Stimulated activated CD4-positive, alpha-beta T cell treated with anti-CD3 and anti-CD28 coated beads, Interleukin-15, amount 100 ng/mL, for 1 hour (primary cell): ENCODE measurements at regions not wholly inside any gene's neighbourhood (a gene's known extent, or its start where the extent isn't known, plus 50 kb on each side); places are given as distances from the start of the nearest gene placed in this dataset.

Source experiments
- DNase-seq, 2 donors: peaks; one replicate each; pipeline ENCODE4 v3.0.0-alpha.2; 2020; ENCODE audit warnings: low read depth in 1 of 2, low spot score in 1 of 2

DNA sequence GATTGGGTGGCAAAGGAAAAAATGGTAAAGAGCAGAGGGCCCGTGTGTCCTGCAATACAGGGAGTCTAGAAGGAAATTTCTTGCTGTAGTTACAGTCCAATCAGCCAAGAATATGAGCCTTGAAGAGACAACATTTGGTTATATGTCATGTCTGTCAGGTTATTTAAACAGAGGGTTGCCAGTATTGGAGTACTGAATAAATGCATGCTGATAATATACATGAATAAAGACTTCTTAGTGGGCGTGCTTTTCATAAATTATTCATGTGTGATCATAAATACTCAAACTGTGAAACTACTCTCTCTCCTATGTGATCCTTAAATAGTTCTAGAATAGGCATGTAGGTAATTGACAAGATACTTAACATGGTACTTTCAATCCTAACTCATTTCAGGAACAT is 249.0 kb downstream of the CRPPA start:
- DNase-seq: no peak

DNA sequence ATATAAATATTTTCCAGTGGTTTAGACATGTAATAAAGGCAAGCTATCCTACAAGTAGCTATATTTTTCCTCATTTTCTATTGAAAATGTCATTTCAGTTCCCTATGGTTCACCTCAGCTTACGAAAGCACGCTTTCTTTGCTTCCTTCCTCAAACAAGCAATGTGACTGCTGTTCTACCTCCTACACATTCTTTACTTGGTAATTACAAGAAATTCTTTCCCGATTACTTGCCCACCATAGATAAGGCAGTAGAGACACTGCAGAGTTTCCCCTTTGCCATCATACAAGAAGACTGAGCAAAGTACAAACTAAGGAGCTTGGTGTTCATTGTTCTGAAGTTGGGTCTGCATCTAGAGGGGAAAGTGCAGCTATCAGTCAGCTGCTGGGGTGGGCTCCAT is 249.4 kb downstream of the CRPPA start:
- no peak for DNase-seq

DNA sequence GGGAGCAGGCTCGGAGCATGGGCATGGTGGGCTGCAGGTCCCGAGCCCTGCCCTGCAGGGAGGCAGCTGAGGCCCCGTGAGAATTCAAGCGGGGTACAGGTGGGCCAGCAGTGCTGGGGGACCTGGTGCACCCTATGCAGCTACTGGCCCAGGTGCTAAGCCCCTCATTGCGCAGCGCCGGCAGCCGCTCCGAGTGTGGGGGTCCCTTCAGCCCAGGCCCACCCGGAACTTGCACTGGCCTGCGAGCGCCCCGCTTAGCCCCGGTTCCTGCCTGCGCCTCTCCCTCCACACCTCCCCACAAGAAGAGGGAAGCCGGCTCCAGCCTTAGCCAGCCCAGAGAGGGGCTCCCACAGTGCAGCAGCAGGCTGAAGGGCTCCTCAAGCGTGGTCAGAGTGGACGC is 250.7 kb downstream of the CRPPA start:
- DNase-seq: no peak

DNA sequence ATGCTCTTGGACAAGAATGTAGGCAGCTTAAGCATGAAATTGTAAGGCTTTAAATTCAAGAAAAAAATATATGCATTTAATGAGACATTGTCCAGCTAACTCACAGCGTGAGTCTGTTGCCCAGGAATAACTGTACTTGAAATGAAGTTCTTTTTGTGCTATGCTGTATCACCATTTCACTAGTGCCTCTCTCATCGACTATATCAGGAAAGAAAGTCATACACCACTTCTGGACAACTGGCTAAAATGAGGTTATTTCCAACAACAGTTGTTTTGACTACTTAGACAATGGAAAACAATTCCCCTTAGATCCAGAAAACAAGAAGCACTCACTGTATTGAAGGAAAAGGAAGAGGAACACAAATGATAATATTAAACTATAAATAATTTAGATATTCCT is 251.8 kb downstream of the CRPPA start:
- no peak for DNase-seq

DNA sequence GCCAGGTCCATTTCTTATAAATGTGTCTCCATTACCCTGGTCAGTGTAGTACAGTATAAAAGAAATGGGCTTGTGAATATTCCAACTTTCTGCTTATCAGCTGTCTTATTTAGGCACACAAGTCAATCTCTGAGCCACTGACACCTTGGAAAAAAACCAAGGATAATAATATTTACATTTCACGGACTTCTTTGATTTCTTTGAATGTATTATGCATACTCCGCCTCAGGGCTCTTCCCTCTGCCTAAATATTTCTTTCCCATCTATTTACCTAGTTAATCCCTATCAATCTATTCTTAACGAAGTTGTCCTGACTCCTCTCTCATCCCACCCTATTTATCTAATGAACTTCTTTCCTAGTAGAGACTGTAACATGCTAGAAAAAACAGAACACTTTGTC is 253.8 kb downstream of the CRPPA start:
- no peak for DNase-seq

DNA sequence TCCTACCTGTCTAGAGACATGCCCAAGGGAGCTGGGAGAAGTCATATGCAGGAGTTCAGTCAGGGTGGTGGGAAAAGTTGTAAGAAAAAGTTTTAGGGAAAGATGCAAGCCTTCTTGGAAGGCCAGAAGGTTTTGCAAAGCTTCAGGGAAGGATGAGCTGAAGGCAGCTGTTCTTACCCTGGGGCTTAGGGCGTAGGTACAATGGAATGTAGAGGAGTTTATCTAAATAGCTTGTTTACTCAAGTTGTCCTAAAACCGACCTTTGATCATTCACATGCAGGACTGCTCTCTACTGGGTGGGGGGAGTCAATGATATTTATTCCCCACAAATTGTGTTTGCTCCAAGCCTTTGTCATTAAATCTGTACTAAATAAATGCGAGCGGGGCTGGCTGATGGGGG is 277.0 kb downstream of the CRPPA start:
- no peak for DNase-seq

DNA sequence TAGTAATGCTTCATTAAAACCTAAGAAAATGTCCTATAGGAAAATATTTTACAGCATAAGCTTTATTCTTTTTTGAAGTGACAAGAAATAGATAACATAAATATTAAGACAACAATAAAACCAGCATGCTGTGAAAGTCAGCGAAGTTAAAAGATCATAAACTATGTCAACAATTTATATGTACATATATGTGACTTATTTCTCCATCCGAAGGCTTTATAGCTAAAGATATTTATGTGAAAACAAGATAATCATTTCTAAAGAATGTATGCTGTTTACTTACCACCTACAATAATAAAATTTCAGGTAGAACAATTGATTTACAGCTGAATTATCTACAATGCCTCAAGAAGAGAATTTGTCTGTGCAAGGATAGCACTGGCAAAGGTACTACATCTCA is 283.4 kb downstream of the CRPPA start:
- no peak for DNase-seq

DNA sequence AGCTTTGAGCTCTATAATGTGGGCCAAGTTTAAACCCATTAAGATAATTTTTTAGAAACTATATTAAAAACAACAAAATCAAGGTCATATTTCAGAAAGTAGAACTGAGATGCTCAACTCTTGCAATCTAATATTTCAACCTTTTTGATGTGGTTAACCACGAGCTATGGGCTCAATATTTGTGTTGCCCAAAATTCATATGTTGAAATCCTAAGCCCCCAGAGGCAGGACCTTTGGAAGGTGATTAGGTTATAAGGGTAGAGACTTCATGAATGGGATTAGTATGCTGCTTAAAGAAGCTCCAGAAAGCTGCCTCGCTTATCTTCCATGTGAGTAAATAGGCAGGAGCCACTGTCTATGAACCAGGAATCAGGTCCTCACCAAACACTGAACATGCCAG is 284.4 kb downstream of the CRPPA start:
- DNase-seq: no peak

DNA sequence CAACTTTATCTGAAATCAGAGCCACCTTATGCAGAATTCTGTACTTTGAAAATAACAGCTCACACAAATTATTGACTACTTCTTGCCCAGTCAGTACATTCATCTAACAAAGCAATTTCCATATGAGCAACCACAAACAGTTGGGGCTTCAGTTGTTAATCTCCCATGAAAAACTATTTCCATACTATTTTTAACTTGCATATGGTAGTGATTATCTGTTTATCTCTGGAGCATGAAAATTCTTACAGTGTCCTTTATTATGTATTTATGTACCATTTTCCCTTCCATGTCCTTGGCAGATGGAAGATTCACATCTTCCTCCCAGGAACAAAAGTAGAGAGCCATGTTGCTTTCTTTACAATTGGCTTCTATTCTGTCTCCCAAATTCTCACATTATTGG is 285.7 kb downstream of the CRPPA start:
- DNase-seq: no peak

DNA sequence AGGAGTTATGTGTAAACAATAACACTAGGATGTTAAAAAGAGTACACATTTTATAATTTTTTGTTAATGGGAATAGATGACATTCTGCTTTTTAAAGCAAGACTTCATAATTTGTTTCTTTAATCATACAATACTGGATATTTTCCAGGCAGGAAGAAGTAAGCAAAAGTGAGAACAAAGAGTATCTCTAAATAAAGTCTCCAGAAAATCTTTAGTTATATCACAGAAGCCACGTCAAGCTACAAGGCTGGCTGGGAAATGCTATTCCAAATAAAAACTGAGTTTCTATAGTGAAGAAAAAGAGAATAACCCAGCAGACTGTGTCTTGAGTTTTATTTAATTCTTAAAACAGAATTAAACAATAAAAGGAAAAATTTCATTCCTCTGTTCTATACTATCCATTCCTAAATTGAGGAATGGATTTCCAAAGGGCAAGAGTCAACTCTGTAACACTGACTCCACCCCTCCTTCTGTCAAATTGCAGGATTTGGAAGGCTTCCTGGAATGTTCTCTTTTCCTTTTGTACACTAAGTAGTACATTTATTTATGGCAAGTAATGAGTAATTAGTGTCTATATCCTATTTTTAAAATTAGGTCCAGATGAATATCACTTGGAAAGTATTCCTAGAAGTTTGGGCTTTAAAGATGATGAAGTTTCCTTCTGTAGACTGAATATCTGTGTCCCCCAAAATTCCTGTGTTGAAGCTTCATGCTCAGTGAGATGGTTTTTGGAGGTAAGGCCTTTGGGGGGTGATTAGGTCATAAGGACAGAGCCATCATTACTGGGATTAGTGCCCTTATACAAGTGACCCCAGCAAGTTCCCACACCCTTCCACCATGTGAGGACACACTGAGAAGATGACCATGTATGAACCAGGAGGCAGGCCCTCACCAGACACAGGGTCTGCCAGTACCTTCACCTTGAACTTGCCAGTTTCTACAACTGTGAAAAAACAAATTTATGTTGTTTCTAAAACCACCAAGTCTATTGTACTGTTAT is 290.9 kb downstream of the CRPPA start:
- no peak for DNase-seq

DNA sequence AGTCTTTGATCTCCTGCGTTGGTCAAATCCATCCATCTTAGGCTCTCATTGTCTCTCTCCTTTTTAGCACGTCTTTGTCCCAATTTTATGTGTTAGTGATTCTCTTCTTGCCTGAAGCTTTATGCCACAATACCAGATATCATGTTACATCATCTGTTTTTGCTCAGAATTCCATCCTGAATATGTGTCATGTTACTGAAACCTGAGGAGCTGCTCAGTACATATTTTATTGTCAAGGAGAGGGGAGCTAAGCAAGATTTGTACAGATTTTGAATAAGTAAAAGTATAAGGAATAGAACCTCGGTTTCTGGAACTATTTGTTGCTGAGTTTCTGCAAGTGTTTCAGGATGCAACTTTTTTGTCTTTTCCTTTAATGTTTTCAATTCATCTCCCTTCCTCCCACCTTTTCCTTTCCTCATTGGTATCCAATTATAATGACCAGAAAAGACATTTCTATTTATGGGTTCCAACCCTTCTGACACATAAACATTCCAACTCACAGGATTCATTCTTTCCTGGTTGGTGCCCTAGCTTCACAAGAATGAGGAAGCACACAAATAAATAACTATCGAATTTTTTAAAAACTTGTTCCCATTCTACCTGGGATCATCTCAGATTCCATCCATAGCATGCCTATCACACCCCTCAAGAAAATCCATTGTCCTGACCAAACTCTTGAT is 291.8 kb downstream of the CRPPA start:
- DNase-seq: no peak

DNA sequence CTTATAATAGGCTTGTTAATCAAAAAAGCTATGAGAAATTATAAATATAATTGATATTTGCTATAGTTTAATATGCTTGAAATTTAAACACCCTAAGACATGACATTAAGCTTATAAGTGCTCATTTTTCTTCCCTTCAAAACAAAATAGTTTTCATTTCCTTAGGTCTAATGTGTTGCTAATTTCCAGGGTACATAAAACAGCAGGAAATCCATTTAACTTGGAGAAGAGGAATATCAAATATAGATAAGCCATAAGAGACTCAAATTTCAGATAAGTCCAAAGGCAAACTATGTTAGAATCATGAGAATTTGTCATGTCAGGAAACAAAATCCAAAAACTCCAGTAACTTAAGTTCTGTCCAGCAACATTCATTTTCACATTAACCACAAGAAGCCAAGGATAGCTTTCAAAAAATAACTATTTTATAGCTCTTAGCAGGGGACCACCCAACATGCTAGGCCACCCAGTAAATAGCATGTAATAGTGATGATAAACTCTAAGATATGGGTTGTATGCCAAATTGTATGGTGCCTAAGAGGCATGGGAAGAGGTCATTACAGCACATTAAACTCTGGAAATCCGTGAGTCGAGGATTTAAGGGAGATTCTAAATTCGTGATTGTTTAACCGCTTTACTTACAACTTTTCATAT is 298.1 kb downstream of the CRPPA start:
- no peak for DNase-seq

DNA sequence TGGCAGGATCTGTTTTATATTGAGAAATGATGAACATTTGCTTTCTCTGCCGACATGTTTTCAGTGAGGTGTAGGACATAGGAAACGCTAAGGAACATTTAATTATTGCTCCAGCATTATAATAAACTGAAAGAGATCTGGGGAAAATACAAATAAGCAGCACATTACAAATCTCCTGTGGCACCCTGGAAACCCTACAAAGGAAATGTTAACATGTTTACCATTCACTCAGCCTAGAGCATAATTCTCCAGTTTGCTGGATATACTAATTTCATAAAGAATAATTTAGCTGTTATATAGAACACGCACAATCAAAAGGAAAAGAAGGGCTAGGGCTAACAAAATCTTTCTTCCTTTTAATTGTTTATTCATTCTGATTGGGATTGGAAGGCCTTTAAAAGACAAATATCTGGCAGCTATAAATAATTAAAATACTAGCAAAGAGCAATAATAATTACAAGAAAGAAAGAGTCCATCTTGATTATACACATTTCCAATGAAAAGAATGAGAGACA is 299.4 kb downstream of the CRPPA start:
- DNase-seq: no peak

DNA sequence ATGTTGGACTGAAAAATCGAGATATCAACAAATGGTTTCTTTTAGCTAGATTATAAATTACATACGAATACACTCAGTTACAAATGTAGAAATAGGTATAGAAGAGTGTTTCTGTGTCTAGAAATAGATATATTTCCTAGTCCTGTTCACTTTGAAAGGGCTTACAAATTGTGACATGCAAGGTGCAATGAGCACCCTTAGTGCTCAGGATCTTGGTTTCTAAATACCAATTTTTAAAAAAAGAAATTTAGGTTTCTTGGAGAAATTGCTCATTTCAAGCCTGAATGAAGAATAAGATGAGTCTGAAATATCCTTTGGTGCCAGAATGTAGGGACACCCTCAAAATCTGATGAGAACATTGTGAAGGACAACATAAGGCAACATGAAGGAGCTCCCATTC is 306.0 kb downstream of the CRPPA start:
- no peak for DNase-seq

DNA sequence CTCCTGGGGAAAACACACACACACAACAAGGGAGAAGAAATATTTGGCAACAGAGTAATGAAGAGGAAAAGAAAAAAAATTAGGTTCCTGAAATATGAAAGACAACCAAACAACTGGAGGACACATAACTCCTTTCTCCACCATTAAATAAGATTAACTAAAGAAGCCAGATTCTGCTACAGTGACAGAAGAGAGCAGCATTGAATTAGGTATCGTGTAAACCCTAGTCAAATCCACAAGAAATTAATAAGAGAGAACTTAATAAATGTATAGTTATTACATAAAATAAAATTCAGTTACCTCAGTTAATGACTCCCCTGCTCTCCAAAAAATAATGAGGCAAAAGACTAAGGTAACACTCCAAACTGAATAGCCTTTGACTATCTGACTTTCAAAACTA is 306.7 kb downstream of the CRPPA start:
- DNase-seq: no peak

DNA sequence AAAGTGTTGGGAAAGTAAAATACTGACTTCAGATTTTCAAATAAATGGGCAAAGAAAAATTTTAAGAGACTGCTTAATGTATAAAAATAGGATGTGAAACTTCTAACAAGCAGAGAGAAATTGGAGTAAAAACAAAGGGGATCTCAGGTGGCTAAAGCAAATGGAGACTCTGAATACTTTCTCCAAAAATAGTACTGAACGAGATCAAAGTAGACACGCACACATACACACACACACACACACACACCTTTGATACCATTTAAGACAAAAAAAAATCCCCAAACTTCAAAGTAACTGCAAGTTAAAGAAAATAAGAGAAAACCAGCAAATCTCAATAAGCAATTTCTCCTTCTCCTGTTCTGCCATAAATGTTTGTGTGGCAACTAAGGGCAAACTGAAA is 307.3 kb downstream of the CRPPA start:
- DNase-seq: no peak

DNA sequence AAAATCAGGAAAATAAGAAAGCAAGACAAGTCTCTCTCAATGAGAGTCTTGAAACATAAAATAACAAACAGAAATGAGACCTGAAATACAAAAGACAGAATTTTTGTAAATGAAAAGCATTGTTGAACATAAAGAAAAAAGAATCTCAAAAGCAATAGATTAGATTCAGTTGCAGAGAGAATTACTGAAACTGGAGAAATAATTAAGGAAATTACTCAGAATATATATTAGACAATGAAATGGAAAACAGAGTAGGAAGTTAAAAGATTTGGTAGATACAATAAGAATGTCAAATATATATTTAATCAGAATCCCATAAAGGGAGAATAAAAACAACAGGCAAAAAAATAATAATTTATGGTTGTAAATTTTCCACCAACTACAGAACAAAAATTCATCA is 308.3 kb downstream of the CRPPA start:
- DNase-seq: no peak

DNA sequence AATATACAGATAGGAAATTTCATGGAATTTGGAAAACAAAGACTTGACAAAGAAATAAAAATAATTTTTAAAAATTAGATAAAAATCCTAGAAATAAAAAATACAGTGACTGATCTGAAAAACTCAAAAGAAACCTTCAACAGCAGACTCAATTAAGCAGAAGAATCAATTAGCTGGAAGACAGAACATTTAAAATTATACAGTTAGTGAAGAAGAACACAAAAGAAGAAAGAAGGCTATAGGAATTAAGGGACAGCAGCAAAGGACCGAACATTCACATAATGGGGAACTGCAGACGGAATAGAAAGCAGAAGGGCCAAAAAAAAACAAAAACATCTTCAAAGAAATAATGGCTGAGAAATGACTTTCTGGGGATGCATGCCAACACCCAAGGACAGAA is 314.5 kb downstream of the CRPPA start:
- no peak for DNase-seq

DNA sequence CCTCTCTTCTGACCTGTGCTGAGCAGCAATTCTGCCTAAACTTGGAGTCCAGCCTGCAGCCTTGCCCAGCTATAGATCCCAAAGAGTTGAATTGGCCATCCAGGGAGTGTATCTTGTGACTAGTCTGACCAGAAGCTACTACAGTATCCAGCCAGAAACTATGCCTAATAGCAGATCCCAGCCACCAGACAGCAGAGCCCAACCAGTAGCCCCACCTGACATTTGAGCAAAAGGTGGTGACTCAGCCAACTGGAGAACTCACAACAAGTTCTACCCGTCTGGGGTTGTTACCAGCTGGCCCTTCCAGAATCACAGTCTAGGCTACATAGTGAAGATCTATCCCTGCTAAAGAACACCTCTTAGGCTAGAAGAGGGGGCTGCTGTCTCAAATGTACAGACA is 315.0 kb downstream of the CRPPA start:
- no peak for DNase-seq

DNA sequence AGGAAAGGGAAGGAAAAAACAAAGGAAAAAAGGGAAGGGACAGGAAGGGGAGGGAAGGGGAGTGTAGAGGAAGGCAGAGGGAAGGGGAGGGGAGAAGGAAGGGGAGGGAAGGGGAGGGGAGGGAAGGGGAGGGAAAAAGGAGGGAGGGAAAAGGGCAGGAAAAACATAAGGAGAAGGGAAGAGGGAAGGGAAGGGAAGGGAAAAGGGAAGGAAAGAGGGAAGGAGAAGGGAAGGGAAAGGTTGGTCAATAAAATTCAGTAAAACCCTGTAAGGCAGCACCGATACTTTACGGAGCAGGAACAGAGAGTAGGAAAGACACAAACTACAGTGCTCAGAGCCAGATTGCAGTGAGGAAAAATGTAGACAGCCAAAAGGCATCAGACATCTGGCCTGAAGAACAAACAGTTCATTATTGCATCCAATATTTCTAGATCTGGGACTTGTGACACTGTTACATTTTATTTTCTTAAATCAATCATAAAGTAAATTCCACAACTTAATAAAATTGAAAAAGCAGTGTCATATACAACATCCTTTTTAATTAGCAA is 322.0 kb downstream of the CRPPA start:
- DNase-seq: no peak

DNA sequence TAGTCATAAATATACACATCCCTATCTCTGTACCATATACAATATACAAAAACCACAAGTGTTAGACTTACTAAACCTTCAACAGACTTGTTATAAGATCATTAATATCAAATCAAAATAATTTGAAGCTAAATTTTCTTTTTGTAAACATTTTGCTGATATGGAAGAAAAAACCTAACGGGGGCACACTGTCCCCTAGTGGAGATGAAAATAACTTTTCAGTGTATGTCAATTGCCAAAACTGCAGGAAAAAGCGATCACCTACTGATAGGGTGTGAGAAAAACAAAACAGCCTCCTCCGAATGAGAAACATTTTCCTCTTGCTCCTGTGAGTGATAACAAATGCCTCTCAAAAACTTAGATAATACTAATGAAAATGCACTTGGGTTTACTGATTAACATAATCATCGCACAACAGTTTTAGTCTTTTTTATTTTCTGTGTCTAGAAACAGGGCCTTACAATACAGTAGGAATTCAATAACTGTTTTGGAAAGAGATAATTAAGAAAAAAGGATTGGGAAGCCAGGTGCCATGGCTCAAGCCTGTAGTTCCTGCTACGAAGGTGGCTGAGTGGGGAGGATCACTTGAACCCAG is 322.7 kb downstream of the CRPPA start:
- DNase-seq: no peak
